SJSA1 (cell line): ENCODE measurements at regions not wholly inside any gene's neighbourhood (a gene's known extent, or its start where the extent isn't known, plus 50 kb on each side); places are given as distances from the start of the nearest gene placed in this dataset.

Experiments used
- DNase-seq, 2 experiments: peaks; one replicate each; pipeline ENCODE4 v3.0.0-alpha.2; 2015 to 2020; ENCODE audit warnings: low spot score in 2 of 2, low read depth in 1 of 2
- H3K27ac ChIP-seq: fragments of 250-450 bp; sonication (Bioruptor Pico); 2 replicates; pipeline ENCODE4 v1.5.1; 2020; ENCODE audit warnings: mild to moderate bottlenecking, moderate library complexity
- H3K27me3 ChIP-seq: fragments of 250-450 bp; sonication (Bioruptor Pico); replicated peaks from 2 replicates; pipeline ENCODE4 v1.5.1; 2020; ENCODE audit warnings: mild to moderate bottlenecking, moderate library complexity
- H3K36me3 ChIP-seq: fragments of 250-450 bp; sonication (Bioruptor Pico); 2 replicates; pipeline ENCODE4 v1.5.1; 2020; ENCODE audit warnings: mild to moderate bottlenecking
- H3K4me1 ChIP-seq: fragments of 250-450 bp; sonication (Bioruptor Pico); replicated peaks from 2 replicates; pipeline ENCODE4 v1.6.1; 2021; ENCODE audit warnings: mild to moderate bottlenecking
- H3K4me3 ChIP-seq: fragments of 250-450 bp; sonication (Bioruptor Pico); 2 replicates; pipeline ENCODE4 v1.5.1; 2020; ENCODE audit warnings: mild to moderate bottlenecking
- H3K9me3 ChIP-seq: fragments of 250-450 bp; sonication (Bioruptor Pico); replicated peaks from 2 replicates; pipeline ENCODE4 v1.5.1; 2020; ENCODE audit warnings: mild to moderate bottlenecking

DNA sequence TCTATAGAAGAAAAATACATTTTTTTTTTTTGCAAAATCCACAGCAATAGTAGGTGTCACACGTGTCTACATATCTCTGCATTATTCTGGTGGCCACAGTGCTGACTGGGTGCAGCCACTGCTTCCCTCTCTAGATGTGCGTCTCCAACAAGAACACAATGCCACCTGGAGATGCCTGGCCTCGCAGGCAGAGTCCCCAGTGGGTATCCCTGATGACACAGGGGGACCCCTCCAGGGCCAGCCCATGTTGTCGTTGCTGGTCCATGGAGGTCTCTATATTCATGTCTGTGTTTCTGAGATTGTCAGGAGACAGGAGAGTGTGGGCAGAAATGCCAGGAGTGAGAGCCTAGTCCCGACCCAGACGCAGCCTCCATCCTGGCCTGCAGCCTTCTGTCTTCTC is 345.9 kb upstream of the SHH start:
- no peak for DNase-seq
- Histone ChIP-seq H3K4me1 (no peaks in the 10 kb centered on the region), H3K36me3 (no peaks in the 10 kb centered on the region), H3K27me3 (peaks cover 8% of the 10 kb centered on the region; the same call in 1 of the 2 replicates), H3K27ac (no peak overlapping the region), H3K4me3 (no peak overlapping the region), H3K9me3 (no peaks in the 10 kb centered on the region)

- no peak overlapping the region for H3K4me3 ChIP-seq
- H3K9me3 ChIP-seq: no peaks in the 10 kb centered on the region
- peaks cover 4% of the 10 kb centered on the region; the same call in 1 of the 2 replicates for H3K27me3 ChIP-seq
- no peak for DNase-seq
- H3K4me1 ChIP-seq: no peaks in the 10 kb centered on the region
- H3K27ac ChIP-seq: no peak overlapping the region
- H3K36me3 ChIP-seq: no peaks in the 10 kb centered on the region
Observed at GRCh38 chr7:156157409-156158012, 345.2 kb upstream of the SHH start.

- Histone ChIP-seq H3K9me3 (no peaks in the 10 kb centered on the region), H3K27me3 (peaks cover 4% of the 10 kb centered on the region), H3K27ac (no peak overlapping the region), H3K4me1 (no peaks in the 10 kb centered on the region), H3K36me3 (no peaks in the 10 kb centered on the region), H3K4me3 (no peak overlapping the region)
- DNase-seq: peak in 1 of 2 experiments; percentile 13
Observed at GRCh38 chr7:156156734-156157408, 344.6 kb upstream of the SHH start.

DNA sequence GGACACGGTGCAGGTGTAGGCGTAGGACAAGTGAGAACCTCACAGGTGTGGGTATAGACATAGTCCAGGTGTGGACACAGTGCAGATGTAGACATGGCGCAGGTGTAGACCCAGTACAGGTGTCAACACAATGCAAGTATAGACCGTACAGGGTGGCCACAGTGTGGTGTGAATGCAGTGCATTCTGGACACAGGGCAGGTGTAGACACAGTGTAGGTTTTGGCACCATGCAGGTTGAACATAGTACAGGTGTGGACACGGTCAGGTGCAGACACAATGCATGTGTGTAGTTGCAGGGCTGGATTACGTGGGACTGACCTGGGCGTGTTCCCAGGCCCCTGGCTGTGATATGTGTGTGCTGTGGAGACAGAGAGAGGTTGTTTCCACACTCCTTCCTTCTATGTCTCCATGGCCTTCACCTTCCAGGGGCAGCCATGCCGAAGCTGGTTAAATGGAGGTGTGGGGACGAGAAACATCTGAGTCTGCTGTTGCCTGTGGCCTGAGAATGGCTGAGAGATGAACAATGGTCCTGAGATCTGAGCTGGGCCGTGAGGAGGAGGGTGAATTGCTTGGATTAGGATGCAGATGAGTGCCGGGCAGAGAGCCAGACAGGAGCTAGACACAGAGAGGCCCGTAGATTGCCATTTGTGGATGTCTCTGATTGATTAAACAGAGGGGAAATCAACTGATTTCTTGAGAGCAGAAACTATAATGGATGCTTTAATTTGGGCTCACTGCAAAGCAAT is 343.9 kb upstream of the SHH start:
- no peaks in the 10 kb centered on the region for H3K9me3 ChIP-seq
- DNase-seq: no peak
- H3K36me3 ChIP-seq: no peaks in the 10 kb centered on the region
- no peak overlapping the region for H3K27ac ChIP-seq
- no peak overlapping the region for H3K4me3 ChIP-seq
- H3K27me3 ChIP-seq: peaks cover 4% of the 10 kb centered on the region
- H3K4me1 ChIP-seq: no peaks in the 10 kb centered on the region

DNA sequence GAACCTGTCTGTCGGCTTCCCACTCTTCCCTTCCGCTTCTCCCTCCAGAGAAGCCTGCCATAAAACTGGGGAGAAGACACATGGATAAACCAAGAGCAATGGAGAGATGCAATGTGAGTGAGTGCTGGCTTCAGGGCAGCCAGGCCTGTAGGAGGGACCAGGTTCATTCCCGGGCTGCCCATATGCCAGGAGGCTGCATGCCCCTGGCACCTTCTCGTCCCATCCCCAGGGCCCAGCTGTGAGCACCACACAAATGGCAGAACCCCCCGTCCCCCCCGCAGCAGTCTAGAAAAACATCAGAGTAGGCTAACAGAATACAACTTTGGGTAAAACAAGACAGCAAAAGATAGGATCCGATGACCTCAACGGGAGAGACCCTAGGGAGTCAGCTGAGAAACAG is 341.3 kb upstream of the SHH start:
- Histone ChIP-seq H3K27ac (no peak overlapping the region), H3K36me3 (no peaks in the 10 kb centered on the region), H3K4me1 (no peaks in the 10 kb centered on the region), H3K9me3 (no peaks in the 10 kb centered on the region), H3K27me3 (peaks cover 3% of the 10 kb centered on the region; the same call in 1 of the 2 replicates), H3K4me3 (no peak overlapping the region)
- no peak for DNase-seq

GRCh38 chr7:156152390-156152789 is 340.1 kb upstream of the SHH start:
- no peak for DNase-seq
- Histone ChIP-seq H3K4me1 (no peaks in the 10 kb centered on the region), H3K27ac (no peak overlapping the region), H3K27me3 (peaks cover 3% of the 10 kb centered on the region; the same call in 1 of the 2 replicates), H3K36me3 (no peaks in the 10 kb centered on the region), H3K4me3 (no peak overlapping the region), H3K9me3 (no peaks in the 10 kb centered on the region)

DNA sequence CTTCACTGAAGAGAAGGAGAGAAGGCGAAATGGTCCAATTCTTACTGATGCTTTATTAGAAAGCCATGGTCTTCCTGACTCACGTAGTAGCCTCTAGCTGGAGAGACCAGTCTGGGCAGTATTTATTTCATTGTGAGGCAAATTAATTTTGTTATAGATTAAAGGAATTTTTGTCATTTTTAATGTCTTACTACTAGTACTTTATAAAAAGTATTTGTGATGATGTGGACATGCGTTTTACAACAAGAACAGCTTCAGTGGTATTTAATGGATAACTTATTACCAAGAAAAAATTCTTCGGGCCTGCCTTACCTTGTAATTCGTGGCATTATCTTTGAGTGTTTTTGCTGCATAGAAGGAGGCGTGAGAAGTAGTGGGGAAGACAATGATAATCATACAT is 339.4 kb upstream of the SHH start:
- no peaks in the 10 kb centered on the region for H3K4me1 ChIP-seq
- H3K27ac ChIP-seq: no peak overlapping the region
- H3K27me3 ChIP-seq: peaks cover 4% of the 10 kb centered on the region

GRCh38 chr7:156151078-156151477 is 338.8 kb upstream of the SHH start:
- no peaks in the 10 kb centered on the region for H3K36me3 ChIP-seq
- no peaks in the 10 kb centered on the region for H3K9me3 ChIP-seq
- H3K4me3 ChIP-seq: no peak overlapping the region
- peaks cover 10% of the 10 kb centered on the region for H3K27me3 ChIP-seq
- no peaks in the 10 kb centered on the region for H3K4me1 ChIP-seq
- no peak for DNase-seq
- H3K27ac ChIP-seq: no peak overlapping the region

More for the DNA sequence above, 339.4 kb upstream of the SHH start:
- Histone ChIP-seq H3K9me3 (no peaks in the 10 kb centered on the region), H3K36me3 (no peaks in the 10 kb centered on the region), H3K4me3 (no peak overlapping the region)
- DNase-seq: no peak

DNA sequence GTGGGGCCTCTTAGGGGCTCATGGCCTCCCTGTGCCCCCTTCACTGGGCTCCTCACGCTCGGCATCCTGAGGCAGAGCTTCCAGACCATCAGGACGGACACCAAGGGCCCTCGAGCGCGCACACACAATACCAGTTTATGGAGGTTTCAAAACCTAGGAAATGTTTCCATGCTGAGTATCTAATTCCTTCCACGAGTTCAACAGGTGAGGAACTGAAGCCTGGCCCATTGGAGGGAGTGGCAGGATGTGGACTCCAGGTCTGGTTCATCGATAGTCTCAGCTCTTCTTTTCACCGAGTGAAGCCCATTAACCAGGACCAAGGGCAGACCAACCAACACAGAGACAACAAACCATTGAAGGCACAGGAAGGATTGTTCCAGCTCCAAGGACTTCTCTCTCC is 336.7 kb upstream of the SHH start:
- H3K4me3 ChIP-seq: no peak overlapping the region
- H3K36me3 ChIP-seq: no peaks in the 10 kb centered on the region
- H3K27me3 ChIP-seq: peaks cover 25% of the 10 kb centered on the region
- DNase-seq: no peak
- no peak overlapping the region for H3K27ac ChIP-seq
- no peaks in the 10 kb centered on the region for H3K4me1 ChIP-seq
- H3K9me3 ChIP-seq: no peaks in the 10 kb centered on the region

DNA sequence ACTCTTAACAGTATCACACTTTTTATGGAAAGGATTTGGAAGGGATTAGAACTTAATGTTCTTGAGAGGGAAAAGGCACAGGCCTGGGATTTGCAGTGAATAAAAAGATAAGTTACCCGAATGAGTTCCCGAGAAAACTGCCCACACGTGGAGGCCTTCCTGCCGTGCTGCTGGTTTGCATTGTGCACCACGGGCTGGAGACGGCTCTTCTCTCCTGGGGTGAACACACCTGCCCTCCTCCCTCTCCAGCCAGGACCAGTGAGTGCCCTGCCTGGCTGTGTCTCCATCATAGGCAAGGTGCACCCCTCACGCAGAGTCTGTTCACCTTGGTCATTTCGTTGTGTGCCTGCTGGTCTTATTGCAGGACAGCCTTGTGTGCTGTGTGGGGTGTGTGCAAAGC is 336.3 kb upstream of the SHH start:
- DNase-seq: no peak
- Histone ChIP-seq H3K36me3 (no peaks in the 10 kb centered on the region), H3K27me3 (peaks cover 25% of the 10 kb centered on the region), H3K4me3 (no peak overlapping the region), H3K27ac (no peak overlapping the region), H3K4me1 (no peaks in the 10 kb centered on the region), H3K9me3 (no peaks in the 10 kb centered on the region)

- no peaks in the 10 kb centered on the region for H3K4me1 ChIP-seq
- no peak for DNase-seq
- H3K27ac ChIP-seq: no peak overlapping the region
- no peaks in the 10 kb centered on the region for H3K9me3 ChIP-seq
- peaks cover 26% of the 10 kb centered on the region for H3K27me3 ChIP-seq
- H3K4me3 ChIP-seq: no peak overlapping the region
- no peaks in the 10 kb centered on the region for H3K36me3 ChIP-seq
Observed at GRCh38 chr7:156147756-156148504, 335.7 kb upstream of the SHH start.

DNA sequence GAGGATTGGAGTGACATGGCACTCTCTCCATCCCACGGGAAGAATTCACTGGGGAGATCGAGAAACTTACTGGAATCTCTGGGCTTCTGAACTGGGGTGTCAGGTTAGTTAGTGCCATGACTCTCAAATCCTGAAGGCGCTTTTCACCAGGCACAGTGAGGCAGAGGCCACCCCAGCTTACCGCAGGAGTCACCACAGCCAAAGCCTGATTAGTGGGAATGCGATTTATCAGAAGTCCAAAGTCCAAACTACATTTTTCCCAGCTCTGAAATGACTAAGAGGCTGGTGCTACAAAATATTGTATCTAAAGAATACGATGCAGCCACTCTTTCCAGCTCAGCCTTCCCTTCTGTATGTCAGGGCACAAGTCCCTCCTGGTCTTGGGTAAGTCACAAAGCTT is 334.8 kb upstream of the SHH start:
- H3K27ac ChIP-seq: no peak overlapping the region
- H3K36me3 ChIP-seq: no peaks in the 10 kb centered on the region
- H3K9me3 ChIP-seq: no peaks in the 10 kb centered on the region
- peaks cover 30% of the 10 kb centered on the region for H3K27me3 ChIP-seq
- H3K4me1 ChIP-seq: no peaks in the 10 kb centered on the region
- no peak for DNase-seq
- H3K4me3 ChIP-seq: no peak overlapping the region

DNA sequence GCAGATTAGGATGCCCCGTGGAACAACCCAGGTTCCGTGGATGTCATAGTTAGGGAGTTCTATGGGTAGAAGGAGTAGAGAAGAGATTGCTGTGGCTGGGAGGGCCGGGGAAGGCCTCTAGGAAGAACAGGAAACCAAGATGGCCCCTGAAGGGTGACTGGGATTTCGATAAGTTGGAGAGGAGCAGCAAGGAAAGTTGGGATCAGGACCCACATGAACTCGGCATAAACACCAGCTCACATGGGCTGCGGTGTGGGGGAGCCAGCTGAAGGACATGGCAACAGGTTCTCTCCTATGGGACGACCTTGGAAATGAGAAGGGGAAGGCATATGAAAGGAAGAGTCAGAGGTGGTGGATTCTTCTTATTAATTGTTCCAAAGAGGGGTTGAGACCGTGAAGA is 333.7 kb upstream of the SHH start:
- Histone ChIP-seq H3K36me3 (no peaks in the 10 kb centered on the region), H3K27ac (no peak overlapping the region), H3K9me3 (no peaks in the 10 kb centered on the region), H3K27me3 (peaks cover 30% of the 10 kb centered on the region), H3K4me3 (no peak overlapping the region), H3K4me1 (no peaks in the 10 kb centered on the region)
- no peak for DNase-seq

- H3K4me3 ChIP-seq: no peak overlapping the region
- no peaks in the 10 kb centered on the region for H3K36me3 ChIP-seq
- H3K9me3 ChIP-seq: no peaks in the 10 kb centered on the region
- no peaks in the 10 kb centered on the region for H3K4me1 ChIP-seq
- no peak overlapping the region for H3K27ac ChIP-seq
- H3K27me3 ChIP-seq: peaks cover 30% of the 10 kb centered on the region
- DNase-seq: no peak
Observed at GRCh38 chr7:156145184-156145583, 332.9 kb upstream of the SHH start.
